ENCODE measurements at regions not wholly inside any gene's neighbourhood (a gene's known extent, or its start where the extent isn't known, plus 50 kb on each side); places are given as distances from the start of the nearest gene placed in this dataset.

DNA sequence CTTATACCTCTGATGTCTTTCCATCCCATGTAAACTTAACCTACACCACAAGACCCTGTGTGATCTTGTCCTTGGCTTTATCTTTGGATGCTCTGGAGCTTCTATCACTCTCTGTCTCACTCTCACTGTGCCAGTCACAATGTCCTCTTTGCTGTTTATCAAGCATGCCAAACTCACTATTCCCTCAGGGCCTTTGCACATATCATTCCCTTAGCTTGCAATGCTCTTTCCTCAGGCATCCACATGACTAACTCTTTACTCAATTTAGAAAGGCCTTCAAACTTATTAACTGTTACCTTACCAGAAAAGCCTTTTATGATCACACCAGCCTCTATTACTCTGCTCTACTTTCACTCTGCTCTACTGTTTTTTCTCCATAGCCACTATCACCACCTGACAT lies 354.1 kb downstream of the RFC3 start:
- no peak for ATAC-seq (ENCODE audit: low read depth)
- H2AK5ac ChIP-seq (ENCODE audit: low read depth, low read length), result no peak overlapping the region
- intact Hi-C loops (cut with micrococcal nuclease), result no loop called here

More for the DNA sequence above, 354.1 kb downstream of the RFC3 start:
- Histone ChIP-seq H3K4ac (ENCODE audit: low read depth, low read length) (no peak overlapping the region), H2BK15ac (ENCODE audit: low read depth, low read length) (no peak overlapping the region), H3K9me1 (ENCODE audit: insufficient read depth, low read length) (no peaks in the 10 kb centered on the region), H2BK5ac (ENCODE audit: low read depth, low read length, poor library complexity, severe bottlenecking) (no peak overlapping the region), H3K4me1 (ENCODE audit: control insufficient read depth, insufficient read depth, low read length) (no peaks in the 10 kb centered on the region; the same call in 1 of the 2 replicates), H3K79me1 (ENCODE audit: low read depth in 1 of 2, low read length in 2 of 2) (no peaks in the 10 kb centered on the region), H3K4me3 (ENCODE audit: insufficient read depth, low read depth, low read length) (no peak overlapping the region), H2BK20ac (ENCODE audit: low read depth, low read length) (no peak overlapping the region), H3K18ac (ENCODE audit: low read depth, low read length) (no peak overlapping the region), H3K23ac (ENCODE audit: low read depth, low read length) (no peak overlapping the region), H3K4me2 (ENCODE audit: low read depth, low read length) (no peak overlapping the region), H3K56ac (ENCODE audit: extremely low read depth, insufficient read depth, low read length) (no peak overlapping the region), H4K91ac (ENCODE audit: insufficient read depth, low read depth, low read length) (no peak overlapping the region; the same call in 1 of the 2 replicates), H4K5ac (ENCODE audit: low read depth, low read length) (no peak overlapping the region), H3K27ac (ENCODE audit: insufficient read depth, low read length) (no peak overlapping the region), H4K8ac (ENCODE audit: low read depth in 2 of 2, low read length in 2 of 2) (no peak overlapping the region), H2BK120ac (ENCODE audit: low read depth, low read length) (no peak overlapping the region), H2AFZ (replicated peaks; ENCODE audit: low read length, poor library complexity) (no peak overlapping the region), H3K9ac (ENCODE audit: low read depth, low read length) (no peak overlapping the region), H4K20me1 (ENCODE audit: insufficient read depth, low read length) (no peaks in the 10 kb centered on the region), H3K9me3 (ENCODE audit: control insufficient read depth, insufficient read depth, low read length) (no peaks in the 10 kb centered on the region), H3K27me3 (ENCODE audit: control insufficient read depth, insufficient read depth, low read length) (no peaks in the 10 kb centered on the region), H3K14ac (replicated peaks; ENCODE audit: low read depth, low read length) (no peak overlapping the region), H3K36me3 (ENCODE audit: control insufficient read depth, insufficient read depth, low read length) (no peaks in the 10 kb centered on the region), H2AK9ac (replicated peaks; ENCODE audit: low read depth, low read length, poor library complexity) (no peak overlapping the region)
- dilution Hi-C loops (cut with HindIII; ENCODE audit: low sequenced_read_pairs, unreplicated experiment), result no loop called here
- ChIA-PET CTCF (interaction anchor here (0.5 kb wide), 1 partner anchor 353 kb away, joined by 3 read pairs; no protein-coding TSS in a partner anchor), POLR2A (ENCODE audit: unreplicated experiment) (no interaction called here)
- no peak for DNase-seq
- TF ChIP-seq BHLHE40 (IDR thresholded peaks at IDR 0.05; ENCODE audit: low read depth, low read length) (no peak), RFX5 (IDR thresholded peaks at IDR 0.05; ENCODE audit: low read depth, low read length) (no peak), CHD1 (IDR thresholded peaks at IDR 0.05; ENCODE audit: low read depth, low read length) (no peak), FOS (IDR thresholded peaks at IDR 0.05; ENCODE audit: low read depth, low read length) (no peak), MAZ (IDR thresholded peaks at IDR 0.05; ENCODE audit: borderline replicate concordance, low read depth, low read length) (no peak)
- TF ChIP-seq, protein P1, sequence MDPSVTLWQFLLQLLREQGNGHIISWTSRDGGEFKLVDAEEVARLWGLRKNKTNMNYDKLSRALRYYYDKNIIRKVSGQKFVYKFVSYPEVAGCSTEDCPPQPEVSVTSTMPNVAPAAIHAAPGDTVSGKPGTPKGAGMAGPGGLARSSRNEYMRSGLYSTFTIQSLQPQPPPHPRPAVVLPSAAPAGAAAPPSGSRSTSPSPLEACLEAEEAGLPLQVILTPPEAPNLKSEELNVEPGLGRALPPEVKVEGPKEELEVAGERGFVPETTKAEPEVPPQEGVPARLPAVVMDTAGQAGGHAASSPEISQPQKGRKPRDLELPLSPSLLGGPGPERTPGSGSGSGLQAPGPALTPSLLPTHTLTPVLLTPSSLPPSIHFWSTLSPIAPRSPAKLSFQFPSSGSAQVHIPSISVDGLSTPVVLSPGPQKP (IDR thresholded peaks at IDR 0.05; ENCODE audit: borderline replicate concordance, low read depth, low read length), result no peak
- TF ChIP-seq, protein P2, sequence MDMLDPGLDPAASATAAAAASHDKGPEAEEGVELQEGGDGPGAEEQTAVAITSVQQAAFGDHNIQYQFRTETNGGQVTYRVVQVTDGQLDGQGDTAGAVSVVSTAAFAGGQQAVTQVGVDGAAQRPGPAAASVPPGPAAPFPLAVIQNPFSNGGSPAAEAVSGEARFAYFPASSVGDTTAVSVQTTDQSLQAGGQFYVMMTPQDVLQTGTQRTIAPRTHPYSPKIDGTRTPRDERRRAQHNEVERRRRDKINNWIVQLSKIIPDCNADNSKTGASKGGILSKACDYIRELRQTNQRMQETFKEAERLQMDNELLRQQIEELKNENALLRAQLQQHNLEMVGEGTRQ (IDR thresholded peaks at IDR 0.05; ENCODE audit: low read depth, low read length), result no peak
- in situ Hi-C loops (cut with MboI; ENCODE audit: low sequenced_read_pairs), result no loop called here
- BruUV-seq (replicated peaks), result no TSS peak

Data from IMR-90 (cell line).